Heart left ventricle (tissue), 13 donors: ENCODE measurements at regions not wholly inside any gene's neighbourhood (a gene's known extent, or its start where the extent isn't known, plus 50 kb on each side); places are given as distances from the start of the nearest gene placed in this dataset.

Experiments used
- CTCF ChIP-seq, 12 donors: fragments of 200-600 bp; sonication (generic) in 4 of 12; IDR thresholded peaks; one replicate each; pipeline versions ENCODE4 v1.5.0 to v1.8.0; 2018 to 2022; ENCODE audit warnings: antibody characterized with exemption in 12 of 12, mild to moderate bottlenecking in 5 of 12
- POLR2A ChIP-seq, 2 donors: fragments of 450-650 bp; IDR thresholded peaks; one replicate each; pipeline ENCODE4 v1.6.1; 2017; ENCODE audit warnings: antibody characterized with exemption in 2 of 2, mild to moderate bottlenecking in 2 of 2, moderate library complexity in 2 of 2
- donor health status: ischemic (EF 13 %, LVEDD 7.1; RV severe dilation, severe dysfunction).
- donor health status: DM: no; HTN: yes; CAD: no.
- donor health status: DM: no; HTN: no; CAD: no.
- donor health status: ischemic (EF 25% LVEDD 6.9; RV normal size, moderate dysfunction).
- donor health status: ischemic (EF 25% LVEDD 5.7; RV mildly dilated, moderate dysfunction).
- donor health status: ischemic (EF 35%, LVEDD 5.7; RV mildly dilated, moderate dysfunction).
- donor health status: nonischemic (EF 11% LVEDD 7.7; RV severe dilation, severe dysfunction).
- donor health status: DM: yes; HTN: yes; CAD: no.
- donor health status: PGD.
- donor health status: ischemic (EF 29% LVEDD 5.4; RV normal size, mild dysfunction).
- donor health status: nonischemic (EF 23%, LVEDD 6.1; RV moderate dilation, normal function).

- no peak for TF ChIP-seq CTCF (IDR thresholded peaks at IDR 0.05)
- TF ChIP-seq POLR2A (IDR thresholded peaks at IDR 0.05) = no peak
These were observed 90.6 kb upstream of the AMN1 start for GRCh38 chr12:31819427-31819826.
